Spleen (tissue), 11 donors: ENCODE measurements at regions not wholly inside any gene's neighbourhood (a gene's known extent, or its start where the extent isn't known, plus 50 kb on each side); places are given as distances from the start of the nearest gene placed in this dataset.

ENCODE experiments used
- DNase-seq: peaks from one replicate; pipeline ENCODE4 v3.0.0-alpha.2; 2020
- H3K27ac ChIP-seq, 8 donors: fragments of 200-600 bp; sonication (generic) in 7 of 8; 1 replicate in 4 of 8; 2 replicates in 4 of 8; pipeline versions ENCODE4 v1.5.0 to v1.8.0; 2016 to 2021; ENCODE audit warnings: inconsistent platforms in 4 of 8, mild to moderate bottlenecking in 4 of 8, moderate library complexity in 1 of 8
- H3K27me3 ChIP-seq, 7 donors: fragments of 200-600 bp; sonication (generic) in 6 of 7; replicated peaks in 1 of 7; 1 replicate in 4 of 7; 2 replicates in 3 of 7; pipeline versions ENCODE4 v1.5.0 to v1.8.0; 2016 to 2021; ENCODE audit warnings: inconsistent platforms in 3 of 7, mild to moderate bottlenecking in 1 of 7
- H3K36me3 ChIP-seq, 6 donors: fragments of 200-600 bp; sonication (generic) in 5 of 6; 1 replicate in 4 of 6; 2 replicates in 2 of 6; pipeline versions ENCODE4 v1.5.0 to v1.8.0; 2016 to 2021; ENCODE audit warnings: inconsistent platforms in 2 of 6
- H3K4me1 ChIP-seq, 6 donors: fragments of 200-600 bp; sonication (generic) in 5 of 6; 1 replicate in 3 of 6; 2 replicates in 3 of 6; pipeline versions ENCODE4 v1.5.0 to v1.8.0; 2016 to 2021; ENCODE audit warnings: inconsistent platforms in 3 of 6
- H3K4me3 ChIP-seq, 8 donors: fragments of 200-600 bp; sonication (generic) in 7 of 8; 1 replicate in 4 of 8; 2 replicates in 4 of 8; pipeline versions ENCODE4 v1.5.0 to v1.8.0; 2016 to 2021; ENCODE audit warnings: inconsistent platforms in 4 of 8, mild to moderate bottlenecking in 4 of 8, moderate library complexity in 2 of 8
- H3K9me3 ChIP-seq, 8 donors: fragments of 200-600 bp; sonication (generic) in 7 of 8; 1 replicate in 4 of 8; 2 replicates in 4 of 8; pipeline versions ENCODE4 v1.5.0 to v1.8.0; 2016 to 2021; ENCODE audit warnings: inconsistent platforms in 4 of 8
- CTCF ChIP-seq, 11 experiments: fragments of 200-600 bp in 7 of 11; fragments of 450-650 bp in 4 of 11; sonication (generic) in 4 of 11; IDR thresholded peaks in 8 of 11; conservative IDR thresholded peaks in 3 of 11; 1 replicate in 7 of 11; 2 replicates in 4 of 11; pipeline versions ENCODE4 v1.4.0 to v1.8.0; 2016 to 2021; ENCODE audit warnings: antibody characterized with exemption in 11 of 11, inconsistent platforms in 4 of 11, mild to moderate bottlenecking in 1 of 11
- POLR2A ChIP-seq, 3 donors: fragments of 450-650 bp; IDR thresholded peaks; one replicate each; pipeline ENCODE4 v1.5.1; 2017; ENCODE audit warnings: antibody characterized with exemption in 3 of 3, mild to moderate bottlenecking in 1 of 3
- POLR2AphosphoS5 ChIP-seq, 3 donors: sonication (generic); formaldehyde crosslinking; IDR thresholded peaks; one replicate each; pipeline ENCODE4 v1.5.1; 2017; ENCODE audit warnings: antibody characterized with exemption in 3 of 3
- WGBS, 5 donors: extraction: QIAGEN DNeasy Blood & Tissue Kit in 3 of 5; methylation state at CpG; one replicate each; pipeline versions ENCODE4 v1.1.5 to v1.1.7; 2013 to 2018; 5-methylcytosine and 5-hydroxymethylcytosine counted together
- intact Hi-C: fragments of 100-400 bp; cut with DNase I; formaldehyde crosslinking; loops from one replicate; pipeline ENCODE4 v1.15.0; 2023; ENCODE audit warnings: low total_unique reads
- donor health status: healthy with polysubstance abuse.
- donor health status: DM: no; HTN: no; CAD: no; lungs with moderate emphysema.
- donor health status: DM: no; HTN: no; CAD: no.
- donor health status: Bipolar disorder and iron deficiency.
- donor health status: healthy.
- donor health status: DM: no; HTN: no; CAD: no.
- donor health status: DM: yes; HTN: yes; CAD: no.

GRCh38 chr16:55248494-55248893, 75.5 kb upstream of the IRX6 start:
- H3K36me3 ChIP-seq: no peaks in the 10 kb centered on the region
- H3K9me3 ChIP-seq: peaks cover 0 to 2% (median 0%) of the 10 kb centered on the region in 8 donors
- H3K27me3 ChIP-seq: peaks cover 0 to 4% (median 0%) of the 10 kb centered on the region in 7 donors
- H3K27ac ChIP-seq: no peak overlapping the region
- H3K4me1 ChIP-seq: no peaks in the 10 kb centered on the region
- DNase-seq: no peak
- WGBS, 5 donors: 21 to 30% (median 22%) methylated on average over 8 of the region's 8 CpGs
- no peak for TF ChIP-seq POLR2A (IDR thresholded peaks at IDR 0.05)
- no peak for TF ChIP-seq POLR2AphosphoS5 (IDR thresholded peaks at IDR 0.05)
- TF ChIP-seq CTCF (IDR thresholded peaks at IDR 0.05 in 8 of 11, conservative IDR thresholded peaks at IDR 0.05 in 3 of 11): no peak
- intact Hi-C loops: no loop called here
- no peak overlapping the region for H3K4me3 ChIP-seq

GRCh38 chr16:55249361-55249760, 74.6 kb upstream of the IRX6 start:
- WGBS, 5 donors: 79 to 93% (median 89%) methylated on average over 2 of the region's 2 CpGs
- peaks cover 0 to 4% (median 0%) of the 10 kb centered on the region in 7 donors for H3K27me3 ChIP-seq
- H3K4me3 ChIP-seq: no peak overlapping the region
- H3K36me3 ChIP-seq: no peaks in the 10 kb centered on the region
- H3K4me1 ChIP-seq: no peaks in the 10 kb centered on the region
- TF ChIP-seq POLR2AphosphoS5 (IDR thresholded peaks at IDR 0.05): no peak
- no peak for TF ChIP-seq POLR2A (IDR thresholded peaks at IDR 0.05)
- peaks cover 0 to 10% (median 5%) of the 10 kb centered on the region in 8 donors for H3K9me3 ChIP-seq
- intact Hi-C loops: no loop called here
- DNase-seq: no peak
- no peak overlapping the region for H3K27ac ChIP-seq

GRCh38 chr16:55249936-55250335, 74.1 kb upstream of the IRX6 start:
- Histone ChIP-seq H3K9me3 (peaks cover 0 to 11% (median 5%) of the 10 kb centered on the region in 8 donors), H3K4me3 (no peak overlapping the region), H3K4me1 (no peaks in the 10 kb centered on the region), H3K27ac (no peak overlapping the region), H3K27me3 (peaks cover 0 to 4% (median 0%) of the 10 kb centered on the region in 7 donors), H3K36me3 (no peaks in the 10 kb centered on the region)
- 67 to 100% (median 83%) methylated on average over 1 of the region's 1 CpG for WGBS, 5 donors
- no peak for DNase-seq
- TF ChIP-seq POLR2A (IDR thresholded peaks at IDR 0.05) (no peak), CTCF (IDR thresholded peaks at IDR 0.05 in 8 of 11, conservative IDR thresholded peaks at IDR 0.05 in 3 of 11) (no peak), POLR2AphosphoS5 (IDR thresholded peaks at IDR 0.05) (no peak)
- intact Hi-C loops: loop anchor here (10.0 kb wide), 1 partner anchor 1695 kb away; no protein-coding TSS in a partner anchor

- Histone ChIP-seq H3K9me3 (peaks cover 0 to 11% (median 5%) of the 10 kb centered on the region in 8 donors), H3K36me3 (no peaks in the 10 kb centered on the region), H3K27me3 (peaks cover 0 to 8% (median 0%) of the 10 kb centered on the region in 7 donors), H3K4me3 (no peak overlapping the region), H3K27ac (no peak overlapping the region), H3K4me1 (no peaks in the 10 kb centered on the region)
- intact Hi-C loops: loop anchor here (10.0 kb wide), 1 partner anchor 1696 kb away; no protein-coding TSS in a partner anchor
- no peak for TF ChIP-seq POLR2AphosphoS5 (IDR thresholded peaks at IDR 0.05)
- TF ChIP-seq CTCF (IDR thresholded peaks at IDR 0.05 in 8 of 11, conservative IDR thresholded peaks at IDR 0.05 in 3 of 11): no peak
- 47 to 75% (median 73%) methylated on average over 1 of the region's 1 CpG for WGBS, 5 donors
- DNase-seq: no peak
Measured at GRCh38 chr16:55250701-55251100, 73.3 kb upstream of the IRX6 start.
